Neural progenitor cell (in vitro differentiated cells): ENCODE measurements at regions not wholly inside any gene's neighbourhood (a gene's known extent, or its start where the extent isn't known, plus 50 kb on each side); places are given as distances from the start of the nearest gene placed in this dataset.

Source experiments
- DNase-seq: peaks from one replicate; pipeline ENCODE4 v3.0.0-alpha.2; 2016; ENCODE audit warnings: low spot score
- H2AFZ ChIP-seq: fragments of 200-600 bp; sonication (generic); replicated peaks from 2 replicates; pipeline ENCODE4 v1.6.1; 2016; ENCODE audit warnings: antibody characterized with exemption
- H3F3A ChIP-seq: fragments of 200-600 bp; sonication (generic); 2 replicates; pipeline ENCODE4 v1.6.1; 2016; ENCODE audit warnings: antibody characterized with exemption, low read depth
- H3K27ac ChIP-seq: fragments of 200-600 bp; sonication (generic); 2 replicates; pipeline ENCODE4 v1.5.1; 2016; ENCODE audit warnings: mild to moderate bottlenecking
- H3K27me3 ChIP-seq: fragments of 200-600 bp; sonication (generic); 2 replicates; pipeline ENCODE4 v1.6.1; 2016; ENCODE audit warnings: mild to moderate bottlenecking, moderate library complexity
- H3K36me3 ChIP-seq: fragments of 200-600 bp; sonication (generic); 2 replicates; pipeline ENCODE4 v1.5.1; 2016
- H3K4me1 ChIP-seq: fragments of 200-600 bp; sonication (generic); 2 replicates; pipeline ENCODE4 v1.6.1; 2016; ENCODE audit warnings: mixed run types
- H3K4me2 ChIP-seq: fragments of 200-600 bp; sonication (generic); 2 replicates; pipeline ENCODE4 v1.6.1; 2016
- H3K4me3 ChIP-seq: fragments of 200-600 bp; sonication (generic); 2 replicates; pipeline ENCODE4 v1.5.1; 2016
- H3K79me2 ChIP-seq: fragments of 200-600 bp; sonication (generic); 2 replicates; pipeline ENCODE4 v1.6.1; 2016; ENCODE audit warnings: low read depth
- H3K9ac ChIP-seq: fragments of 200-600 bp; sonication (generic); 2 replicates; pipeline ENCODE4 v1.6.1; 2016
- H3K9me3 ChIP-seq: fragments of 200-600 bp; sonication (generic); 2 replicates; pipeline ENCODE4 v1.5.1; 2016; ENCODE audit warnings: low read depth
- H4K20me1 ChIP-seq: fragments of 200-600 bp; sonication (generic); 2 replicates; pipeline ENCODE4 v1.6.1; 2016; ENCODE audit warnings: low read depth
- H3K27ac Mint-ChIP-seq: 3 replicates; pipeline ENCODE4 v1.8.0; 2021; ENCODE audit warnings: mixed read lengths
- H3K27me3 Mint-ChIP-seq: 2 replicates; pipeline ENCODE4 v1.8.0; 2022; ENCODE audit warnings: low read depth, mild to moderate bottlenecking, inconsistent platforms, moderate library complexity, mixed read lengths; ENCODE audit not compliant: insufficient read depth
- H3K36me3 Mint-ChIP-seq: 3 replicates; pipeline ENCODE4 v1.8.0; 2021; ENCODE audit warnings: mixed read lengths
- H3K4me1 Mint-ChIP-seq: 3 replicates; pipeline ENCODE4 v1.8.0; 2021; ENCODE audit warnings: mixed read lengths
- H3K4me3 Mint-ChIP-seq: 3 replicates; pipeline ENCODE4 v1.8.0; 2021; ENCODE audit warnings: mild to moderate bottlenecking, moderate library complexity, mixed read lengths
- H3K9me3 Mint-ChIP-seq: 3 replicates; pipeline ENCODE4 v1.8.0; 2020; ENCODE audit warnings: mixed read lengths
- CTCF ChIP-seq: fragments of 200-600 bp; sonication (generic); IDR thresholded peaks from 2 replicates; pipeline ENCODE4 v1.5.1; 2017; ENCODE audit warnings: antibody characterized with exemption, mild to moderate bottlenecking
- EZH2 ChIP-seq: fragments of 200-600 bp; sonication (generic); IDR thresholded peaks from 2 replicates; pipeline ENCODE4 v1.6.1; 2017; ENCODE audit warnings: antibody characterized with exemption, mild to moderate bottlenecking, moderate library complexity
- EZH2phosphoT487 ChIP-seq: fragments of 200-600 bp; sonication (generic); IDR thresholded peaks from 2 replicates; pipeline ENCODE4 v1.6.1; 2017; ENCODE audit warnings: antibody characterized with exemption

GRCh38 chr6:147103007-147103406 is 101.2 kb upstream of the STXBP5 start:
- H3K4me1 Mint-ChIP-seq: peaks cover 4% of the 10 kb centered on the region
- Histone ChIP-seq H2AFZ (no peak overlapping the region), H3K9me3 (no peaks in the 10 kb centered on the region), H3K4me1 (no peaks in the 10 kb centered on the region), H3K9ac (no peak overlapping the region), H3F3A (no peaks in the 10 kb centered on the region), H4K20me1 (no peaks in the 10 kb centered on the region), H3K36me3 (no peaks in the 10 kb centered on the region), H3K79me2 (no peaks in the 10 kb centered on the region), H3K27me3 (no peaks in the 10 kb centered on the region), H3K4me2 (no peak overlapping the region), H3K4me3 (no peak overlapping the region), H3K27ac (no peak overlapping the region)
- H3K9me3 Mint-ChIP-seq: no peaks in the 10 kb centered on the region
- H3K27ac Mint-ChIP-seq: no peak overlapping the region
- no peaks in the 10 kb centered on the region for H3K36me3 Mint-ChIP-seq
- H3K4me3 Mint-ChIP-seq: no peak overlapping the region
- TF ChIP-seq CTCF (no peak), EZH2 (no peak), EZH2phosphoT487 (no peak)
- DNase-seq: no peak
- H3K27me3 Mint-ChIP-seq: no peaks in the 10 kb centered on the region

GRCh38 chr6:147103694-147104093 is 100.5 kb upstream of the STXBP5 start:
- Histone ChIP-seq H3K36me3 (no peaks in the 10 kb centered on the region), H3K4me2 (no peak overlapping the region), H3K4me1 (no peaks in the 10 kb centered on the region), H3K4me3 (no peak overlapping the region), H4K20me1 (no peaks in the 10 kb centered on the region), H3F3A (no peaks in the 10 kb centered on the region), H3K9me3 (no peaks in the 10 kb centered on the region), H3K79me2 (no peaks in the 10 kb centered on the region), H3K27me3 (no peaks in the 10 kb centered on the region), H3K27ac (no peak overlapping the region), H3K9ac (no peak overlapping the region), H2AFZ (no peak overlapping the region)
- Mint-ChIP-seq H3K27ac (no peak overlapping the region), H3K9me3 (no peaks in the 10 kb centered on the region), H3K36me3 (no peaks in the 10 kb centered on the region), H3K27me3 (no peaks in the 10 kb centered on the region), H3K4me1 (peaks cover 6% of the 10 kb centered on the region), H3K4me3 (no peak overlapping the region)
- no peak for DNase-seq
- no peak for TF ChIP-seq CTCF
- no peak for TF ChIP-seq EZH2
- no peak for TF ChIP-seq EZH2phosphoT487

GRCh38 chr6:147105786-147106185 is 98.4 kb upstream of the STXBP5 start:
- H4K20me1 ChIP-seq: no peaks in the 10 kb centered on the region
- peaks cover 6% of the 10 kb centered on the region for H3K4me1 Mint-ChIP-seq
- no peak overlapping the region for H3K4me3 Mint-ChIP-seq
- no peak for DNase-seq
- TF ChIP-seq CTCF (no peak), EZH2phosphoT487 (no peak), EZH2 (no peak)
- no peaks in the 10 kb centered on the region for H3K9me3 Mint-ChIP-seq
- H3K4me1 ChIP-seq: no peaks in the 10 kb centered on the region
- H3K27ac ChIP-seq: no peak overlapping the region
- H3K27ac Mint-ChIP-seq: no peak overlapping the region
- H3K36me3 ChIP-seq: no peaks in the 10 kb centered on the region
- H3K9me3 ChIP-seq: no peaks in the 10 kb centered on the region
- no peaks in the 10 kb centered on the region for H3K36me3 Mint-ChIP-seq
- H3K27me3 ChIP-seq: no peaks in the 10 kb centered on the region
- no peaks in the 10 kb centered on the region for H3F3A ChIP-seq
- H3K9ac ChIP-seq: no peak overlapping the region
- H3K4me3 ChIP-seq: no peak overlapping the region
- no peaks in the 10 kb centered on the region for H3K79me2 ChIP-seq
- H2AFZ ChIP-seq: no peak overlapping the region
- no peaks in the 10 kb centered on the region for H3K27me3 Mint-ChIP-seq
- H3K4me2 ChIP-seq: no peak overlapping the region
